Neural cell (in vitro differentiated cells): ENCODE measurements at regions not wholly inside any gene's neighbourhood (a gene's known extent, or its start where the extent isn't known, plus 50 kb on each side); places are given as distances from the start of the nearest gene placed in this dataset.

Source experiments
- H2AFZ ChIP-seq: fragments of 200-600, 300-800 bp; sonication (generic), shearing (Covaris generic); 2 replicates; pipeline ENCODE4 v1.6.0; 2014; ENCODE audit warnings: low read depth, mild to moderate bottlenecking, antibody characterized with exemption, low read length, moderate library complexity
- H3F3A ChIP-seq: fragments of 200-600 bp; shearing (Covaris generic); 2 replicates; pipeline ENCODE4 v1.6.1; 2016; ENCODE audit warnings: mild to moderate bottlenecking, moderate library complexity, mixed read lengths, antibody characterized with exemption, low read length; ENCODE audit not compliant: insufficient read depth, poor library complexity, severe bottlenecking
- H3K27ac ChIP-seq: fragments of 200-600, 300-800 bp; sonication (generic), shearing (Covaris generic); 2 replicates; pipeline ENCODE4 v1.5.1; 2014; ENCODE audit warnings: mild to moderate bottlenecking, low read length, moderate library complexity
- H3K27me3 ChIP-seq: fragments of 300-800, 200-600 bp; sonication (generic), shearing (Covaris generic); 2 replicates; pipeline ENCODE4 v1.6.0; 2014; ENCODE audit warnings: mild to moderate bottlenecking, low read depth, low read length, moderate library complexity; ENCODE audit not compliant: insufficient read depth
- H3K36me3 ChIP-seq: fragments of 300-800, 200-600 bp; sonication (generic), shearing (Covaris generic); 2 replicates; pipeline ENCODE4 v1.5.1; 2014; ENCODE audit warnings: mild to moderate bottlenecking, antibody characterized with exemption, low read length, moderate library complexity; ENCODE audit not compliant: insufficient read depth
- H3K4me2 ChIP-seq: fragments of 300-800, 200-600 bp; sonication (generic), shearing (Covaris generic); 2 replicates; pipeline ENCODE4 v1.6.0; 2014; ENCODE audit warnings: mild to moderate bottlenecking, low read length
- H3K4me3 ChIP-seq: fragments of 300-800, 200-600 bp; sonication (generic), shearing (Covaris generic); 2 replicates; pipeline ENCODE4 v1.5.1; 2014; ENCODE audit warnings: mild to moderate bottlenecking, low read length, moderate library complexity
- H3K79me2 ChIP-seq: fragments of 200-600 bp; shearing (Covaris generic); replicated peaks from 2 replicates; pipeline ENCODE4 v1.6.0; 2014; ENCODE audit warnings: mild to moderate bottlenecking, low read length, moderate library complexity; ENCODE audit not compliant: insufficient read depth
- H3K9ac ChIP-seq: fragments of 300-800, 200-600 bp; sonication (generic), shearing (Covaris generic); 2 replicates; pipeline ENCODE4 v1.6.1; 2016; ENCODE audit warnings: mild to moderate bottlenecking, low read length, mixed read lengths
- H3K9me2 ChIP-seq: fragments of 200-600 bp; shearing (Covaris generic); 2 replicates; pipeline ENCODE4 v1.6.1; 2016; ENCODE audit warnings: mild to moderate bottlenecking, low read length, mixed read lengths; ENCODE audit not compliant: insufficient read depth
- H3K9me3 ChIP-seq: fragments of 200-600, 300-800 bp; sonication (generic), shearing (Covaris generic); 2 replicates; pipeline ENCODE4 v1.6.1; 2016; ENCODE audit warnings: mild to moderate bottlenecking, mixed run types, low read length, moderate library complexity, mixed read lengths
- H4K20me1 ChIP-seq: fragments of 200-600 bp; shearing (Covaris generic); 2 replicates; pipeline ENCODE4 v1.6.1; 2016; ENCODE audit warnings: mild to moderate bottlenecking, mixed run types; ENCODE audit not compliant: insufficient read depth
- EP300 ChIP-seq: fragments of 450-650 bp; conservative IDR thresholded peaks from 2 replicates; pipeline ENCODE4 v1.6.1; 2014; ENCODE audit warnings: antibody characterized with exemption, mild to moderate bottlenecking, moderate library complexity; ENCODE audit not compliant: poor library complexity, severe bottlenecking
- EZH2 ChIP-seq: fragments of 200-600, 300-800 bp; shearing (Covaris generic), sonication (generic); IDR thresholded peaks from 2 replicates; pipeline ENCODE4 v1.6.1; 2014; ENCODE audit warnings: antibody characterized with exemption, low read length, borderline replicate concordance, mild to moderate bottlenecking; ENCODE audit not compliant: insufficient read depth, poor library complexity, severe bottlenecking
- MXI1 ChIP-seq: fragments of 450-650 bp; conservative IDR thresholded peaks from 2 replicates; pipeline ENCODE4 v1.6.1; 2014; ENCODE audit warnings: antibody characterized with exemption, mild to moderate bottlenecking; ENCODE audit not compliant: poor library complexity, severe bottlenecking
- POLR2AphosphoS5 ChIP-seq: IDR thresholded peaks from 2 replicates; pipeline ENCODE4 v1.6.1; 2012
- RAD21 ChIP-seq: fragments of 450-650 bp; conservative IDR thresholded peaks from 2 replicates; pipeline ENCODE4 v1.6.1; 2014; ENCODE audit warnings: antibody characterized with exemption, mild to moderate bottlenecking, moderate library complexity
- REST ChIP-seq: IDR thresholded peaks from 2 replicates; pipeline ENCODE4 v1.6.1; 2012; ENCODE audit warnings: borderline replicate concordance
- TAF1 ChIP-seq: IDR thresholded peaks from 2 replicates; pipeline ENCODE4 v1.6.1; 2012; ENCODE audit warnings: low read depth

- Histone ChIP-seq H2AFZ (no peak overlapping the region), H3K9me3 (no peaks in the 10 kb centered on the region), H3K27me3 (peaks cover 3% of the 10 kb centered on the region), H3K36me3 (no peaks in the 10 kb centered on the region), H3K4me3 (no peak overlapping the region), H3K79me2 (no peaks in the 10 kb centered on the region), H3K27ac (no peak overlapping the region), H3K9ac (no peak overlapping the region), H3K4me2 (no peak overlapping the region), H3F3A (no peaks in the 10 kb centered on the region), H3K9me2 (no peaks in the 10 kb centered on the region), H4K20me1 (no peaks in the 10 kb centered on the region)
- TF ChIP-seq EP300 (no peak), RAD21 (no peak), REST (peak; percentile 50), MXI1 (no peak), EZH2 (no peak), TAF1 (no peak)
Measured at GRCh38 chr16:8026450-8026849, 563.9 kb downstream of the TMEM114 start.

- TF ChIP-seq EP300 (peak; percentile 94), TAF1 (no peak), EZH2 (no peak), POLR2AphosphoS5 (peak; percentile 83), MXI1 (no peak), RAD21 (no peak), REST (no peak)
- H3K4me3 ChIP-seq = no peak overlapping the region
- H3K79me2 ChIP-seq = no peaks in the 10 kb centered on the region
- H3F3A ChIP-seq = no peaks in the 10 kb centered on the region
- no peak overlapping the region for H3K4me2 ChIP-seq
- no peaks in the 10 kb centered on the region for H4K20me1 ChIP-seq
- peaks cover 3% of the 10 kb centered on the region for H3K27me3 ChIP-seq
- no peaks in the 10 kb centered on the region for H3K9me2 ChIP-seq
- no peaks in the 10 kb centered on the region for H3K9me3 ChIP-seq
- H2AFZ ChIP-seq = no peak overlapping the region
- no peaks in the 10 kb centered on the region for H3K36me3 ChIP-seq
- H3K9ac ChIP-seq = no peak overlapping the region
- no peak overlapping the region for H3K27ac ChIP-seq
Measured at GRCh38 chr16:8023326-8023725, 567.0 kb downstream of the TMEM114 start.
